HL-60 (cell line): ENCODE measurements at regions not wholly inside any gene's neighbourhood (a gene's known extent, or its start where the extent isn't known, plus 50 kb on each side); places are given as distances from the start of the nearest gene placed in this dataset.

Experiments
- CTCF ChIP-seq: IDR thresholded peaks from one replicate; pipeline ENCODE4 v1.5.1; 2011; ENCODE audit warnings: low read length, control low read depth, inconsistent platforms; ENCODE audit not compliant: insufficient read depth
- GABPA ChIP-seq: IDR thresholded peaks from 2 replicates; pipeline ENCODE4 v1.6.1; 2012; ENCODE audit warnings: low read depth
- POLR2AphosphoS5 ChIP-seq: IDR thresholded peaks from 2 replicates; pipeline ENCODE4 v1.6.1; 2012; ENCODE audit warnings: low read depth

- TF ChIP-seq CTCF, result no peak
- no peak for TF ChIP-seq POLR2AphosphoS5
- TF ChIP-seq GABPA, result no peak
Observed at GRCh38 chr3:74127256-74127655, 487.2 kb downstream of the CNTN3 start.
